ENCODE measurements at regions not wholly inside any gene's neighbourhood (a gene's known extent, or its start where the extent isn't known, plus 50 kb on each side); places are given as distances from the start of the nearest gene placed in this dataset.
"Not testable (repeated sequence)": the region's sequence is repeated elsewhere in the genome, so short reads cannot be mapped to it uniquely, and the experiment has no call there.

- TF ChIP-seq CTCF (optimal IDR thresholded peaks at IDR 0.05 in 1 of 3, IDR thresholded peaks at IDR 0.05 in 1 of 3, conservative IDR thresholded peaks at IDR 0.05 in 1 of 3; ENCODE audit: extremely low read depth in 1 of 3, insufficient read depth in 2 of 3, low read length in 3 of 3) (no peak), EZH2 (IDR thresholded peaks at IDR 0.05; ENCODE audit: low read length) (no peak)
- Histone ChIP-seq H3K4me1 (ENCODE audit: control insufficient read depth, extremely low read depth, insufficient read depth, low read length) (no peaks in the 10 kb centered on the region), H3K4me3 (ENCODE audit: control insufficient read depth in 2 of 3, extremely low read depth in 1 of 3, insufficient read depth in 2 of 3, low read depth in 1 of 3, low read length in 3 of 3) (no peak overlapping the region), H3K27ac (ENCODE audit: control insufficient read depth, insufficient read depth, low read length) (no peak overlapping the region), H4K20me1 (ENCODE audit: control insufficient read depth, extremely low read depth, insufficient read depth, low read length) (no peaks in the 10 kb centered on the region), H3K79me2 (ENCODE audit: control insufficient read depth, insufficient read depth, low read length) (no peaks in the 10 kb centered on the region), H3K9me3 (ENCODE audit: control insufficient read depth, low read depth, low read length) (no peaks in the 10 kb centered on the region), H3K36me3 (ENCODE audit: control insufficient read depth in 2 of 2, extremely low read depth in 1 of 2, insufficient read depth in 2 of 2, low read length in 2 of 2) (no peaks in the 10 kb centered on the region), H2AFZ (ENCODE audit: control insufficient read depth, low read length) (no peak overlapping the region), H3K27me3 (ENCODE audit: control insufficient read depth, extremely low read depth, insufficient read depth, low read length) (no peaks in the 10 kb centered on the region), H3K4me2 (ENCODE audit: control insufficient read depth, extremely low read depth, insufficient read depth, low read depth, low read length) (no peak overlapping the region), H3K9me1 (ENCODE audit: control insufficient read depth, extremely low read depth, insufficient read depth, low read length) (no peaks in the 10 kb centered on the region), H3K9ac (ENCODE audit: control insufficient read depth, extremely low read depth, insufficient read depth, low read length) (no peak overlapping the region)
- dilution Hi-C loops (cut with MboI; ENCODE audit: extremely low pct_ligation_motif_present, low sequenced_read_pairs), result no loop called here
- no peak for FAIRE-seq
- no peak for DNase-seq (ENCODE audit: low read depth, low spot score)
Measured at GRCh38 chr7:119879835-119880234, 393.1 kb upstream of the KCND2 start.

GRCh38 chr7:119886007-119886406, 387.0 kb upstream of the KCND2 start:
- Histone ChIP-seq H4K20me1 (ENCODE audit: control insufficient read depth, extremely low read depth, insufficient read depth, low read length) (no peaks in the 10 kb centered on the region), H3K4me2 (ENCODE audit: control insufficient read depth, extremely low read depth, insufficient read depth, low read depth, low read length) (no peak overlapping the region), H3K9me3 (ENCODE audit: control insufficient read depth, low read depth, low read length) (no peaks in the 10 kb centered on the region), H3K27ac (ENCODE audit: control insufficient read depth, insufficient read depth, low read length) (no peak overlapping the region), H3K4me1 (ENCODE audit: control insufficient read depth, extremely low read depth, insufficient read depth, low read length) (no peaks in the 10 kb centered on the region), H3K9ac (ENCODE audit: control insufficient read depth, extremely low read depth, insufficient read depth, low read length) (no peak overlapping the region), H3K9me1 (ENCODE audit: control insufficient read depth, extremely low read depth, insufficient read depth, low read length) (no peaks in the 10 kb centered on the region), H3K4me3 (ENCODE audit: control insufficient read depth in 2 of 3, extremely low read depth in 1 of 3, insufficient read depth in 2 of 3, low read depth in 1 of 3, low read length in 3 of 3) (no peak overlapping the region), H3K27me3 (ENCODE audit: control insufficient read depth, extremely low read depth, insufficient read depth, low read length) (no peaks in the 10 kb centered on the region), H3K36me3 (ENCODE audit: control insufficient read depth in 2 of 2, extremely low read depth in 1 of 2, insufficient read depth in 2 of 2, low read length in 2 of 2) (no peaks in the 10 kb centered on the region), H3K79me2 (ENCODE audit: control insufficient read depth, insufficient read depth, low read length) (no peaks in the 10 kb centered on the region), H2AFZ (ENCODE audit: control insufficient read depth, low read length) (no peak overlapping the region)
- dilution Hi-C loops (cut with MboI; ENCODE audit: extremely low pct_ligation_motif_present, low sequenced_read_pairs), result no loop called here
- TF ChIP-seq CTCF (optimal IDR thresholded peaks at IDR 0.05 in 1 of 3, IDR thresholded peaks at IDR 0.05 in 1 of 3, conservative IDR thresholded peaks at IDR 0.05 in 1 of 3; ENCODE audit: extremely low read depth in 1 of 3, insufficient read depth in 2 of 3, low read length in 3 of 3), result no peak
- no peak for TF ChIP-seq EZH2 (IDR thresholded peaks at IDR 0.05; ENCODE audit: low read length)
- no peak for FAIRE-seq
- DNase-seq (ENCODE audit: low read depth, low spot score), result no peak

- H3K27me3 ChIP-seq (ENCODE audit: control insufficient read depth, extremely low read depth, insufficient read depth, low read length); H3K9me1 ChIP-seq (ENCODE audit: control insufficient read depth, extremely low read depth, insufficient read depth, low read length); H4K20me1 ChIP-seq (ENCODE audit: control insufficient read depth, extremely low read depth, insufficient read depth, low read length); H3K27ac ChIP-seq (ENCODE audit: control insufficient read depth, insufficient read depth, low read length); H3K4me1 ChIP-seq (ENCODE audit: control insufficient read depth, extremely low read depth, insufficient read depth, low read length); H2AFZ ChIP-seq (ENCODE audit: control insufficient read depth, low read length); H3K4me2 ChIP-seq (ENCODE audit: control insufficient read depth, extremely low read depth, insufficient read depth, low read depth, low read length); H3K36me3 ChIP-seq (ENCODE audit: control insufficient read depth in 2 of 2, extremely low read depth in 1 of 2, insufficient read depth in 2 of 2, low read length in 2 of 2); H3K4me3 ChIP-seq (ENCODE audit: control insufficient read depth in 2 of 3, extremely low read depth in 1 of 3, insufficient read depth in 2 of 3, low read depth in 1 of 3, low read length in 3 of 3); H3K9ac ChIP-seq (ENCODE audit: control insufficient read depth, extremely low read depth, insufficient read depth, low read length); dilution Hi-C loops (cut with MboI; ENCODE audit: extremely low pct_ligation_motif_present, low sequenced_read_pairs); DNase-seq (ENCODE audit: low read depth, low spot score); H3K9me3 ChIP-seq (ENCODE audit: control insufficient read depth, low read depth, low read length); H3K79me2 ChIP-seq (ENCODE audit: control insufficient read depth, insufficient read depth, low read length); FAIRE-seq: not testable (repeated sequence)
Measured at GRCh38 chr7:119886525-119886924, 386.4 kb upstream of the KCND2 start.

Measured in keratinocyte (primary cell).